ENCODE measurements at regions not wholly inside any gene's neighbourhood (a gene's known extent, or its start where the extent isn't known, plus 50 kb on each side); places are given as distances from the start of the nearest gene placed in this dataset.
"Not testable (repeated sequence)": the region's sequence is repeated elsewhere in the genome, so short reads cannot be mapped to it uniquely, and the experiment has no call there.

GRCh38 chr7:52592698-52593097 is 442.7 kb upstream of the POM121L12 start:
- H4K20me1 ChIP-seq (ENCODE audit: insufficient read depth) = no peaks in the 10 kb centered on the region
- intact Hi-C loops (cut with micrococcal nuclease; ENCODE audit: unreplicated experiment) = no loop called here
- POLR2A ChIA-PET (ENCODE audit: unreplicated experiment) = no interaction called here

GRCh38 chr7:52586704-52587103 is 448.7 kb upstream of the POM121L12 start:
- no peaks in the 10 kb centered on the region for H3K36me3 ChIP-seq (ENCODE audit: low read depth)
- H3F3A ChIP-seq (ENCODE audit: insufficient read depth, low read depth) = no peaks in the 10 kb centered on the region
- H4K20me1 ChIP-seq (ENCODE audit: insufficient read depth) = no peaks in the 10 kb centered on the region
- no peaks in the 10 kb centered on the region for H3K27me3 ChIP-seq (ENCODE audit: insufficient read depth, low read depth)
- ChIA-PET POLR2A (ENCODE audit: unreplicated experiment) (no interaction called here), CTCF (no interaction called here)
- TF ChIP-seq, protein P1, sequence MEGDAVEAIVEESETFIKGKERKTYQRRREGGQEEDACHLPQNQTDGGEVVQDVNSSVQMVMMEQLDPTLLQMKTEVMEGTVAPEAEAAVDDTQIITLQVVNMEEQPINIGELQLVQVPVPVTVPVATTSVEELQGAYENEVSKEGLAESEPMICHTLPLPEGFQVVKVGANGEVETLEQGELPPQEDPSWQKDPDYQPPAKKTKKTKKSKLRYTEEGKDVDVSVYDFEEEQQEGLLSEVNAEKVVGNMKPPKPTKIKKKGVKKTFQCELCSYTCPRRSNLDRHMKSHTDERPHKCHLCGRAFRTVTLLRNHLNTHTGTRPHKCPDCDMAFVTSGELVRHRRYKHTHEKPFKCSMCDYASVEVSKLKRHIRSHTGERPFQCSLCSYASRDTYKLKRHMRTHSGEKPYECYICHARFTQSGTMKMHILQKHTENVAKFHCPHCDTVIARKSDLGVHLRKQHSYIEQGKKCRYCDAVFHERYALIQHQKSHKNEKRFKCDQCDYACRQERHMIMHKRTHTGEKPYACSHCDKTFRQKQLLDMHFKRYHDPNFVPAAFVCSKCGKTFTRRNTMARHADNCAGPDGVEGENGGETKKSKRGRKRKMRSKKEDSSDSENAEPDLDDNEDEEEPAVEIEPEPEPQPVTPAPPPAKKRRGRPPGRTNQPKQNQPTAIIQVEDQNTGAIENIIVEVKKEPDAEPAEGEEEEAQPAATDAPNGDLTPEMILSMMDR (conservative IDR thresholded peaks at IDR 0.05) = no peak
- no peak for TF ChIP-seq EZH2 (IDR thresholded peaks at IDR 0.05; ENCODE audit: low read depth)
- no TSS peak for BruUV-seq (replicated peaks)
- no peaks in the 10 kb centered on the region for H3K79me2 ChIP-seq (ENCODE audit: low read depth)
- H3K4me2 ChIP-seq = no peak overlapping the region
- DNase-seq = no peak
- H3K9me3 ChIP-seq (ENCODE audit: insufficient read depth, low read depth) = no peaks in the 10 kb centered on the region
- no peak overlapping the region for H3K27ac ChIP-seq
- H3K4me3 ChIP-seq = no peak overlapping the region
- H3K9me2 ChIP-seq (ENCODE audit: insufficient read depth) = no peaks in the 10 kb centered on the region
- no peak overlapping the region for H2AFZ ChIP-seq
- H3K4me1 ChIP-seq (replicated peaks; ENCODE audit: insufficient read depth) = no peaks in the 10 kb centered on the region
- intact Hi-C loops (cut with micrococcal nuclease; ENCODE audit: unreplicated experiment) = no loop called here

More at GRCh38 chr7:52592698-52593097, 442.7 kb upstream of the POM121L12 start:
- Histone ChIP-seq H3F3A (ENCODE audit: insufficient read depth, low read depth) (no peaks in the 10 kb centered on the region), H3K27me3 (ENCODE audit: insufficient read depth, low read depth) (no peaks in the 10 kb centered on the region), H3K4me1 (replicated peaks; ENCODE audit: insufficient read depth) (no peaks in the 10 kb centered on the region), H3K79me2 (ENCODE audit: low read depth) (no peaks in the 10 kb centered on the region), H3K36me3 (ENCODE audit: low read depth) (no peaks in the 10 kb centered on the region), H3K9me2 (ENCODE audit: insufficient read depth) (no peaks in the 10 kb centered on the region), H3K4me3 (no peak overlapping the region), H3K4me2 (no peak overlapping the region), H3K9me3 (ENCODE audit: insufficient read depth, low read depth) (no peaks in the 10 kb centered on the region), H2AFZ (no peak overlapping the region), H3K27ac (no peak overlapping the region)
- DNase-seq = no peak
- CTCF ChIA-PET = no interaction called here
- no TSS peak for BruUV-seq (replicated peaks)
- no peak for TF ChIP-seq EZH2 (IDR thresholded peaks at IDR 0.05; ENCODE audit: low read depth)
- TF ChIP-seq, protein P1 (conservative IDR thresholded peaks at IDR 0.05) = no peak

GRCh38 chr7:52584041-52584440 is 451.4 kb upstream of the POM121L12 start:
- POLR2A ChIA-PET (ENCODE audit: unreplicated experiment) = no interaction called here
- no TSS peak for BruUV-seq (replicated peaks)

GRCh38 chr7:52573141-52573540 is 462.3 kb upstream of the POM121L12 start:
- DNase-seq; H3K36me3 ChIP-seq (ENCODE audit: low read depth); H3K9me2 ChIP-seq (ENCODE audit: insufficient read depth); H3K27me3 ChIP-seq (ENCODE audit: insufficient read depth, low read depth); H3K4me1 ChIP-seq (replicated peaks; ENCODE audit: insufficient read depth); H2AFZ ChIP-seq; H3K79me2 ChIP-seq (ENCODE audit: low read depth); CTCF ChIA-PET; H3K9me3 ChIP-seq (ENCODE audit: insufficient read depth, low read depth); intact Hi-C loops (cut with micrococcal nuclease; ENCODE audit: unreplicated experiment); H3F3A ChIP-seq (ENCODE audit: insufficient read depth, low read depth); H3K27ac ChIP-seq; H3K4me2 ChIP-seq; BruUV-seq (replicated peaks); H3K4me3 ChIP-seq; POLR2A ChIA-PET (ENCODE audit: unreplicated experiment); H4K20me1 ChIP-seq (ENCODE audit: insufficient read depth): not testable (repeated sequence)

More at GRCh38 chr7:52584041-52584440, 451.4 kb upstream of the POM121L12 start:
- no peaks in the 10 kb centered on the region for H4K20me1 ChIP-seq (ENCODE audit: insufficient read depth)
- no peaks in the 10 kb centered on the region for H3K4me1 ChIP-seq (replicated peaks; ENCODE audit: insufficient read depth)
- no peak overlapping the region for H3K4me3 ChIP-seq
- H3K36me3 ChIP-seq (ENCODE audit: low read depth) = no peaks in the 10 kb centered on the region
- H3F3A ChIP-seq (ENCODE audit: insufficient read depth, low read depth) = no peaks in the 10 kb centered on the region
- H3K79me2 ChIP-seq (ENCODE audit: low read depth) = no peaks in the 10 kb centered on the region
- intact Hi-C loops (cut with micrococcal nuclease; ENCODE audit: unreplicated experiment) = no loop called here
- no peaks in the 10 kb centered on the region for H3K9me2 ChIP-seq (ENCODE audit: insufficient read depth)
- H3K27ac ChIP-seq = no peak overlapping the region
- CTCF ChIA-PET = no interaction called here
- H2AFZ ChIP-seq = no peak overlapping the region
- TF ChIP-seq EZH2 (IDR thresholded peaks at IDR 0.05; ENCODE audit: low read depth) = no peak
- TF ChIP-seq, protein P1 (conservative IDR thresholded peaks at IDR 0.05) = no peak
- no peaks in the 10 kb centered on the region for H3K27me3 ChIP-seq (ENCODE audit: insufficient read depth, low read depth)
- H3K9me3 ChIP-seq (ENCODE audit: insufficient read depth, low read depth) = no peaks in the 10 kb centered on the region
- no peak for DNase-seq
- H3K4me2 ChIP-seq = no peak overlapping the region
